HUDEP-2 (cell line): ENCODE measurements at regions not wholly inside any gene's neighbourhood (a gene's known extent, or its start where the extent isn't known, plus 50 kb on each side); places are given as distances from the start of the nearest gene placed in this dataset.
A peak's percentile ranks its signal among the peaks of the same experiment; 100 is the strongest.

Source experiments
- DNase-seq, 76 experiments: peaks; one replicate each; lab custom pipeline; 2025; ENCODE audit not compliant: unreplicated experiment in 76 of 76; lab: John Stamatoyannopoulos, UW

DNA sequence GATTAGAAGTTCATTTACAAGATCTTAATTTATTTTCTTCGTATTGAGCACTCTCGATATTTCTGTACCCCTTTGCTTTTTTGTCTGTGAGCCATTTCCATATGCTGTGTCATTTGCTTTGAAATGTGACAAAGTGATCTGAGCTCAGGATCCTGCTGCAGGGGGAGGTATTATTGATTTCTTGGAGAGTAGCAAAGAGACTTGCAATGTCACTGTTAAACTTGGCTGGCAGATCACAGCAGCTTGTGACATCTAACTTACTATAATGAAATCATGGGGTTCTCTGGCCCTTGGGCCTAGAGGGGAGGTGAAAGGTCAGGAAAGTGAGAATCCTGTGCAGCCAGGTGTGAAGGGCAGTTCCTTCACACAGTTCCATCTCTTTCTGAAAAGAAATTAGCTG, 923.4 kb downstream of the REEP3 start:
- DNase-seq = no peak

DNA sequence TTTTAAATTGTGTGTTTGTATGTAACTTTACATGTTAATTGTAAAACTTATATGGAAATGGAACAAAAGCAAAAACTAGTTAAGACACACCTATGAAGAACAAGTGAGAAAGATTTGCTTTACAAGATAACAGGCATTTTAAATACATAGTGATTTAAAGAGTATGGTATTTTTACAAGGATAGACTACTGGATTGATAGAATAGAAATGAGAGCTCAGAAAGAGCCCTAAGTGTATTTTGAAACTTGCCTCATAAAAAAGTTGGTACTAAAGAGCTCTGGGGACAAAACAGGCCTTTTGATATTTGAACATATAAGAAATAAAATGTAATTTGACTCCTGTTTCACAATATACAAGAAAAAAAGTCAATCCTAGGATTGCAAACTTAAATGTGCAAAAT, 928.4 kb downstream of the REEP3 start:
- DNase-seq = no peak

DNA sequence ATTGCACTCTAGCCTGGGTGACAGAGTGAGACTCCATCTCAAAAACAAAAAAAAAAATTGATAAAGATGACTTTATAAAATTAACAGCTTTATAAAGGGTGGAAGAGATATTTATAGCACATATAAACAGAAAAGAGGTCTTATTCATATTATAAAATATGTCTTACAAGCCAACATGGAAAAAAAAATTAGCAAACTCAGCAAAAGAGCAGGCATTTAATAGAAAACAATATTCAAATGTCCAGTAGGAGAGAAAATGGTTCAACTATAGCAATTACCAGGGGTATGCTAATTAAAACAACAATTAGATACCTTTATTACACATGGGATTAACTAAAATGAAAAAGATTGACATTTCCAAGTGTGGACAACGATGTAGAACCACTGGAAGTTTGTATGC, 929.1 kb downstream of the REEP3 start:
- DNase-seq = no peak

DNA sequence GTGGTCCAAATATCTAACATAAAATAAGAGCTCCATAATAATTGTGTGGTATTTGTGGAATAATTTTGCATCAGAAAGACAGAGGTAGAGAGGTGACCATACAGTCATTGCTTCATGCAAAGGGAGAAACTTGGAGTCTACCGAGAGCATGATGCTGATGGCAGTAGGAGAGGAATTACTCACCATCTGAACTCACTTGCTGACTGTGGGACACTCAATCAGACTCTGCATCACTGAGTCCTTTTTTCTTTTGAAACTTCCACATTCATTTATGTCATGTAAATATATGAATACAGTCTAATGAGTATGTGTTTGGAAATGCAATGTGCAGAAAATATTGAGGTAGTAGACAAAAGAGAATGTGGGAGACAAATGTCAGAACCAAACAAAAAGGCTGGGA, 933.8 kb downstream of the REEP3 start:
- no peak for DNase-seq

DNA sequence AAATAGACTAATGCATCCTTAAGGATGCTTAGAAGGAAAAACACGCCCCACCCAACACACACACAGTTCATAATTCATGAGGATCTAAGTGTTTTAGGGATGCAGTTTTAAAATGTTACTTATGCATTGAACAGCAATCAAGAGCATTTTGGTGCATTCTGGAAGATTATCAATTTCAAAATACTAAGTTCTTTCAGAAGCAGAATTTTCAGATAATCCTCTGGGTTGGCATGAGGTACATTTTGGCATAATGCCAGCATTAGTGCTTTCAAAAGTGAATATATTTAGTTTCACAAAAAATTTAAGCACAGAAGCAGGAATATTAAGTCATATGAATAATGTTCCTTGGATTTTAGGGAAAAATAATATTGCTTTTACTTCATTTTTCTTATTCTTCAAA, 937.1 kb downstream of the REEP3 start:
- DNase-seq = no peak

DNA sequence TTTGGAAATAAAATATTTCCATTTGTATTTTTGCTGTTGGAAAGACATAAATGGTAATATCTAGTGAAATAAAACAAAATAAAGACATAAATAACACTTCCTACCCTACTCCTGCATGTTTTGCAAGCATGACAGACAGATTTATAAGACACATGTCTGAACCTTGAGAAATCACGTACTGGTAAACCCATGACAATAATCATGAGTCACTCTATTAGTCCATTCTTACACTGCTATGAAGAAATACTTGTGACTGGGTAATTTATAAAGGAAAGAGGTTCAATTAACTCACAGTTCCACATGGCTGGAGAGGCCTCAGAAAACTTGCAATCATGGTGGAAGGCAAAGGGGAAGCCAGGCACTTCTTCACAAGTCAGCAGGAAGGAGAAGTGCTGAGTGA, 942.2 kb downstream of the REEP3 start:
- no peak for DNase-seq

DNA sequence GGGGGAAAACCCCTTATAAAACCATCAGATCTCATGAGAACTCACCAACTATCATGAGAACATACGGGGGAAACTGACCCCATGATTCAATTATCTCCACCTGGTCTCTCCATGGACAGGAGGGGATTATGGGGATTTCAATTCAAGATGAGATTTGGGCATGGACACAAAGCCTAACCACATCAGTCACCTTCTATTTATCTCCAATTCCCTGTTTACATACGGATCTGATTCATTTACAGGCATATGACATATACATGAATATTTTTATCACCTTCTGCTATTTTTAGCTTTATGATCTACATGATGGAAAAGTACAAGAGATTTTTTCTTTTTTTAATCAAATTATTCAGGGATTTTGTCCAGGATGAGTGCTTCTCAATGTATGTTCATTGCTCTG, 944.5 kb downstream of the REEP3 start:
- no peak for DNase-seq

DNA sequence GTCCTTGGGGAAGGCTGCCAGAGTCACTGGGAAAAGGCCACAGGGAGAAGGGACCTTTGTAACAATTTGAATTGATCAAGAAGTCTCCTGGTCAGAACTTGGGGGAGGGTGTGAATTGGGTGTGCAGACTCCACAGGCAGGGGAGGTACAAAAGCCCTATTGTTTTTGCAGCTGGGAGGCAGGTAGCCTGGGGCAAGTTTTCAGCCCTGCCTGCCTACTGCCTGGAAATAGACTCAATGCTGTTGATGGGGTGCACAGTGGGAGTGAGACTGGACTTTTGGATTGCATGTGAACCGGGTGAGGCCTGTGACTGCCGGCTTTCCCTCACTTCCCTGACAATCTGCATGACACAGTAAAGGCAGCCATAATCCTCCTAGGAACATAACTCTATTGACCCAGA, 947.0 kb downstream of the REEP3 start:
- DNase-seq = no peak

DNA sequence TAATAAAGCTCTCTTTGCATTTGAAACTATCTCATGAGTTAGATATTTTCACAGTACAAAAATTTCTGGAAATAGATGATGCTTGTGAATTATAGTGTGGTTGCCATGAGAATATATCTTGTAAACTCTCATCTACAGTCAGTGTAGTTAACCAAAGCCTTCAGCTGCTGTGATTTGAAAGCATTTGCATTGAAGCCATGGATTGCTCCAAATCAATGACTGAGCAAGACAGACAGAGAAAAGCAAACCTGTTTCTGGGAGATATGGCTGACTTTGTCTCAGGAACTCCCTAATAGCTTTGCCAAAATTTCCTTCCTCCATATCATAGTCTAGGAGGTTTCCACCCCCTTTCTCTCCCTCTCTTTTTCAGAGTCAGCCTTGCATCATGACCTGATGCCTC, 955.3 kb downstream of the REEP3 start:
- no peak for DNase-seq

DNA sequence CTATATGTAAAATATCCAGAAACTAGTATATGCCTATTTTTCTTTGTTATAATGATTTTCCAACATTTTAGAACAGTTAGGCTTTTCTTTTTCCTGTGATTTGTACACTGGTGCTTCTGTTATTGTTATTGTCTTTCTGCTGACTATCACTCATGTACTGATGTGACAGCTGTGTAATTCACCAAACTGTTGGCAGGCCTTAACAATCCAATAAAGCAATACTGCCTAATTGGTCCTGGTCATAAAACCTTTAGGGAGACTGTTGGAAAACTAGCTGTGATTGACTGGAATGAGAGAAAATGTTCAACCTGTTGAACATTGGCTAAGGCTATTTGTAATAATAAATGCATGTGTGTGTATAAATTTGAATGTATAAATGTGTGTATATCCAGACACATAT, 956.6 kb downstream of the REEP3 start:
- no peak for DNase-seq

DNA sequence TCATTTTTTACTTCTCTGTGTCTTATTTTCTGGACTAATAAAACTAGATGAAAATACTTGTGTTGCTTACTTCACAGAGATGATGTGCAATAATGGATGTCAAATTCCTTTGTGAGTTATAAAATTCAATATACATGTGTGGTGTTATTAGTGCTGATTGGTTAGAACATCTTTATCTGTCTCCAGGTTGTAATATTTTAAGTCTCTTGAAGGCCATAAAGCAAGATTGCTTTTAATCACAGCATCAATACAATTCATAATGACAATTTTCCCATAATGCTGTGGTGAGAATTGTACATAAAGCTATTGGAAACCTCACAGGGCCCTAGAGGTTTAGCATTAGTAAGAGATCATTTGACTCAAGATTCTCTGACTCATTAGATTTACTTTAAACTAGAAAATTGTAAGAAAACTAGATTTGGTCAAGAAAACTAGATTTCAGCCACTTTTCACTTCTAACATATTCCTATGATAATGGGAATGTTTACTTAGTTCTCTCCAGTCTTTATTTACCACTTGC, 963.7 kb downstream of the REEP3 start:
- DNase-seq = no peak

DNA sequence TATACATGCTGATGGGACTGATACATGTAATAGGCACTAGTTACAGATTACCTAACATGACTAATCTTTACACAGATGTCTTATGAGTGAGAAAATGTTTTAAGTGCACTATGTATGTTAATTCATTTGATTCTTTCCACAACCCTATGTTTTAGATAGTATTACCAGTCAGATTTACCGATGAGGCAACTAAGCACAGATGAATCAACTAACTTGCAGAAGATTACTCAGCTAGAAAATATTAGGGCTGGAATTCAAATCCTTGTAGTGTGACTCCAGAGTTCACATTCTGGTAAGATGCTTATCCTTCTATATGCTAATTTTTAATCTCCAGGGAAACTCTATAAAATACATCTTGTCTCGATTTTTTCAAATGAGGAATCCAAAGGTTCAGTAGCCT, 964.9 kb downstream of the REEP3 start:
- no peak for DNase-seq

DNA sequence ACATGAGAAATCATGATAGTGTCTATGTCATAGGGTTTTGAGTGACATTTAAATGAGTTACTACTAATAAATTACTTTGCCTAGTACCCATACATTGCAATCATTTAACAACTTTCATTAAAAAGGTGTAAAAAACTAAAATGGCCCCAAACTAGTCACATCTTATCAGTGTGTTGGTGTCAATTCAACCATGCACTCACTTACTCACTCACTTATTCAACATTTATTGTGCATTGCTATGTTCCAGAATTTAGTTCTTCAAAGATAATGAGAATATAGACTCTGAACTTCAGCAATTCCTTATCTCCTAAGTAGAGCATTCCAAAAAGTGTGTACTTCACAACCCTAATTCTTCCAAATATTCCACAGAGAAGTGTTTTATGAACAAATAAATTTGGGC, 965.7 kb downstream of the REEP3 start:
- no peak for DNase-seq

DNA sequence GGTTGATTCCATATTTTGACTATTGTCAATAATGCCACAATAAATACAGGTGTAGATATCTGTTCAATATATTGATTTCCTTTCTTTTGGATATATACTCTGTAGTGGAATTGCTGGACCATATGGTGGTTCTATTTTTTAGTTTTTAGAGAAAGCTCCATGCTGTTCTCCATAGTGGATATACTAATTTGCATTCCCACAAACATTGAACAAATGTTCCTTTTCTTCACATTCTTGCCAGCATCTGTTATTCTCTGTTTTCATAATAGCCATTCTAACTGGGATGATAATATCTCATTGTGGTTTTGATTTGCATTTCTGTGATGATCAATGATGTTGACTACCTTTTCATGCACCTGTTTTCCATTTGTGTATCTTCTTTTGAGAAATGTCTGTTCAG, 973.7 kb downstream of the REEP3 start:
- DNase-seq = no peak

DNA sequence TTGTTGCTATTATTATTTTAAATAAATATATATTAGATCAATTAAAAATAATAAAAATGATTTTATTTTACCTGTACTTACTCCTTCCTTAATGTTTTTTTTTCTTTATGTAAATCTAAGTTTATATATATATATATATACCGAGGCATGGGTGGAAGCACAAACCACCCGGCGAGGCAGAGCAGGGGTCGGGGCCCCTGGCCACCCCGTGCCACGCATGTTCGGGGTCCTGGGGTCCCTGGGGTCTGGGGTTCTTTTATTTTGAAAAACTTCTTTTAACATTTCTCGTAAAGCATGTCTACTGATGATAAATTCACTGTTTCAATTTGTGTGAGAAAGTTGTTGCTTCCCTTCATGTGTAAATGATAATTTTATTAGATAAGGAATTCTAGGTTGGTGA, 976.1 kb downstream of the REEP3 start:
- DNase-seq = no peak

DNA sequence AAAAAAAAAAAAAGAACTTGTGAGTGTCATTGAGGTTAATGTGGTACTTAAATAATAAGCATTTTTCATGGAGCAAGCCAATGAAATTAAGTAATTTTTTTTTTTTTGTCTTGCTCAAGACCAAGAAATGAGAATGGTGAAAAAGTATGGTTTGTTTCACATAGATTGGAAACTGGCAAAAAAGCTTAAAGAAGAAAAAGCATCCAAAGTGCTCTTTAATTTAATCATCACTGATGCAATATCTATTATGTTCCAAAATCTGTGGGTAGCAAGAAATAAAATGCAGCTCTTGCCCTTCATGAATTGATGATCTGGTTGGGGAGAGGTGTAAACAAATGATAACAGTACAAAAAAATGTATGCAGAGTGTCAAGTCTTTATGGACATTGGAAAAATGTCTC, 980.6 kb downstream of the REEP3 start:
- DNase-seq = no peak

DNA sequence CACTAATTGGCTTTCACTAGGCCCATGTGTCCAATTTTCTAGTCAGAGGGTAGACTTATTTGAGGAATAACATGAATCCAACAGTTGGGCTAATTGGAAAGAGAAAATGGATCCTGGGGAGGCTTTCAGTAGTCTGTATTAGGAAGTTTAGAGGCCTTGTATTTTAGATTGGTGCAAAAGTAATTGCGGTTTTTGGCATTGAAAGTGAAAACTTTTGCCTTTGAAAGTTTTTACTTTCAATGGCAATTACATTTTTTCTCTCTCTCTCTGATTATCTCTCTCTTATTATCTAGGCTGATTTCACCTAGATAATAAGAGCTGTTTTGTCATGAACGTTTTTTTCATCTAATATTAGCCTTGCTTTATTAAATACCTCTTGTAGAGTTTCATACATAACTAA, 981.7 kb downstream of the REEP3 start:
- DNase-seq = no peak

DNA sequence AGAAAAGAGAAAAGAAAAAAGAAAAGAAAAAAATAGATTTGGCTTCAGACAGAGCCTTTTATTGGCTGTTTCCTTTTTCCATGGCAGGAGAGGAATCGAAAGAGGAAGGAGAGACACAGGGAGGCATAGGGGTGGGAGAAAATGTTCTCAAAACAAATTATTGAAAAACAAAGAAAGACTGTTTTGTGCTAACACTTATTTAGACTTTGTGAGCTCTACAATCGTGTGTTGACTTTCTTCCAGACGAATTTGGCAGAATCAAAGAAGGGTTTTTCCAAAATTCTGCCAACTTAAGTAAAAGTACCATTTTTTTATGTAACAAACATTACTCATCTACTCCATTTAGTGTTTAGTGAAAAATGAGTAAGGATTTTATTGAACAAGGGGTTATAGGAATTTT, 982.2 kb downstream of the REEP3 start:
- no peak for DNase-seq

DNA sequence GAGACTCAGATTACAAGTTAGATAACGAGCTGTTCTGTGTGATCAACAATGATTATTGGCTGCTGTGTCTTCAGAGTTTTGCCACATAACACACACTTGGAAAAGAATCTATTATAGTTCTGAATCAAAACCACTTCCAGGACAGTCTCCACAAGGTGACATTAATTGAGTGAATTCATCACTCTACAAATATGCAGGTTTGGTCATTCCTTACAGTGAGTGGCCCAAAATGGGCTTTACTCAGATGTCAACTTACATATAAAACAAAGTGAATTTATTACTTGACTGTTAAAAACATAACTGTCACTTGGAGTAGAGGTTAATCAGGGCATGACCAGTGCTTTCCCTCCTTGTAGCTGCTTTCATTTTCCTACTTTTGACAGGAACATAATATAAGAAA, 984.3 kb downstream of the REEP3 start:
- DNase-seq = no peak

DNA sequence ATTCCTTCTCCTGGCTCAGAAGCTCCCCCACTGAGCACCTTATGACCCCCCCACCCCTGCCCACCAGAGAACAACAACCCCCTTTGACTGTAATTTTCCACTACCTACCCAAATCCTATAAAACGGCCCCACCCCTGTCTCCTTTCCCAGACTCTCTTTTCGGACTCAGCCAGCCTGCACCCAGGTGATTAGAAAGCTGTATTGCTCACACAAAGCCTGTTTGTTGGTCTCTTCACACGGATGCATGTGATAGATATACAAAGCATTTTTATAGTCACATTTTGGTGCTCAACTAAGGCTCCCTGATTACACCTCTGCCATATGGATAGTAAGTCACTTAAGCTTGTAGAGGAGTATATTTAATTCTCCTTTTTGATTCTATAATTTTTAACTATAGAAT, 985.8 kb downstream of the REEP3 start:
- DNase-seq = no peak

DNA sequence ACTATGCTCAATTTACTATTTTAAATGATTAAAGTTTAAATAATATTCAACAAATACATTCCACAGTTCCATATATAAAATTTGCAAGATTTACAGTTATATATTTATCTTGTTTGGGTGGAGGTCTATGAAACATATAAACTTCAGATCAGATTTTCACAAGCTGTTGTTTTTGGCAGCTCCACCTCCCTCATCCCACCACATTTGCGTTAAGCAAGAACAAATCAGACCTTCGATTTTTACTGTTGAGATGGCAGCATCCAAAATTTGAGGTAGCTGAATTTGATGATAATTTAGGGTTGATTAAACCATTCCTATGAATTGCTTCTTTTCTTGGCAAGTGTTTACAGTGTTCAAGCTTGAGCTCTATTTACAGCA, 986.4 kb downstream of the REEP3 start:
- DNase-seq = no peak

DNA sequence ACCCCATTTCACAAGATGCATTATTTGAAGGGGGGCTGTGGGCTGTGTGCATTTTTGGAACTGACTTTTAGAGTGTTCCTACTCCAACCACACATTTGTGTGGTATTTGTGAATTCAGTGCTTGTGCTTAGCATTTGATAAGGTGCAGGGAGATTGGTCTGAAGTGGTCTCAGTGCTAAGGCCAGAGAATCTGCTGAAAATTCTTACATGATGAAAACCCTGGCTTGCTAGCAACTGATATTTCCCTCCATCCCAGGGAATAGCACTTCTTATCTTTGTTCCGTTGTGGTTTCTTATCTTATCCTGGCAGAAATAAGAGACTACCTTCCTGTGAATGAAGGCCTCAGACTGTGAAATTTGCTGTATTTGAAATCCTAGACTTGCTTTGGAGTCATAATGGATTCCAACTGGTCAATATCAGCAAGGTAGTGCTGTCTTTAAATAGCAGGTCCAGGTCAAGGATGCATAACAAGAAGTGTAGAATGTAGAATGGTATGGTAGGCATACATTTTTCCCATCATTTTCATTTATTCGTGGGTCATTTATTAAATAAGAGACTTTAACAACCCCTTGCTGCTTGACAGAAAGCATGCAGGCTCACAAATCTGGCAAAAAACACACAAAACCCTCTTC, 986.9 kb downstream of the REEP3 start:
- peak in 30 of 76 experiments; percentile 1 to 70 (median 28) for DNase-seq
